EL (cell line): ENCODE measurements at regions not wholly inside any gene's neighbourhood (a gene's known extent, or its start where the extent isn't known, plus 50 kb on each side); places are given as distances from the start of the nearest gene placed in this dataset.
A peak's percentile ranks its signal among the peaks of the same experiment; 100 is the strongest.

Experiments
- DNase-seq: peaks from one replicate; pipeline ENCODE4 v3.0.0-alpha.2; 2016

GRCh38 chr10:78699971-78700370 is 368.8 kb upstream of the ZMIZ1 start:
- DNase-seq: no peak

GRCh38 chr10:78700413-78700812 is 368.4 kb upstream of the ZMIZ1 start:
- peak; percentile 15 for DNase-seq

- no peak for DNase-seq
Observed at GRCh38 chr10:78700816-78701520, 367.8 kb upstream of the ZMIZ1 start.

GRCh38 chr10:78702186-78702585 is 366.6 kb upstream of the ZMIZ1 start:
- DNase-seq: no peak

- DNase-seq: no peak
Observed at GRCh38 chr10:78702876-78703275, 365.9 kb upstream of the ZMIZ1 start.

GRCh38 chr10:78703593-78703992 is 365.2 kb upstream of the ZMIZ1 start:
- no peak for DNase-seq

GRCh38 chr10:78706256-78706655 is 362.5 kb upstream of the ZMIZ1 start:
- peak; percentile 8 for DNase-seq

GRCh38 chr10:78706726-78707540 is 361.8 kb upstream of the ZMIZ1 start:
- DNase-seq: no peak

GRCh38 chr10:78707745-78708144 is 361.0 kb upstream of the ZMIZ1 start:
- DNase-seq: no peak

- DNase-seq: no peak
Observed at GRCh38 chr10:78712147-78712546, 356.6 kb upstream of the ZMIZ1 start.

- no peak for DNase-seq
Observed at GRCh38 chr10:78713659-78714058, 355.1 kb upstream of the ZMIZ1 start.

GRCh38 chr10:78714225-78714624 is 354.5 kb upstream of the ZMIZ1 start:
- no peak for DNase-seq

GRCh38 chr10:78715435-78715834 is 353.3 kb upstream of the ZMIZ1 start:
- no peak for DNase-seq

- no peak for DNase-seq
Observed at GRCh38 chr10:78716043-78716660, 352.6 kb upstream of the ZMIZ1 start.

GRCh38 chr10:78717200-78717599 is 351.6 kb upstream of the ZMIZ1 start:
- peak; percentile 48 for DNase-seq

- DNase-seq: no peak
Observed at GRCh38 chr10:78718032-78718572, 350.7 kb upstream of the ZMIZ1 start.

- DNase-seq: no peak
Observed at GRCh38 chr10:78719276-78719675, 349.5 kb upstream of the ZMIZ1 start.

- no peak for DNase-seq
Observed at GRCh38 chr10:78720091-78720490, 348.7 kb upstream of the ZMIZ1 start.

- DNase-seq: no peak
Observed at GRCh38 chr10:78721231-78721630, 347.5 kb upstream of the ZMIZ1 start.

- DNase-seq: no peak
Observed at GRCh38 chr10:78724846-78725245, 343.9 kb upstream of the ZMIZ1 start.

- DNase-seq: no peak
Observed at GRCh38 chr10:78726171-78726570, 342.6 kb upstream of the ZMIZ1 start.

GRCh38 chr10:78727251-78727650 is 341.5 kb upstream of the ZMIZ1 start:
- DNase-seq: no peak

GRCh38 chr10:78727728-78728127 is 341.0 kb upstream of the ZMIZ1 start:
- no peak for DNase-seq

GRCh38 chr10:78728176-78728575 is 340.6 kb upstream of the ZMIZ1 start:
- no peak for DNase-seq
